Stimulated activated CD8-positive, alpha-beta memory T cell treated with anti-CD3 and anti-CD28 coated beads, Interleukin-15, amount 100 ng/mL, for 4 hours (primary cell): ENCODE measurements at regions not wholly inside any gene's neighbourhood (a gene's known extent, or its start where the extent isn't known, plus 50 kb on each side); places are given as distances from the start of the nearest gene placed in this dataset.

Source experiments
- DNase-seq, 2 donors: peaks; one replicate each; pipeline ENCODE4 v3.0.0-alpha.2; 2020; ENCODE audit warnings: low read depth in 2 of 2

DNA sequence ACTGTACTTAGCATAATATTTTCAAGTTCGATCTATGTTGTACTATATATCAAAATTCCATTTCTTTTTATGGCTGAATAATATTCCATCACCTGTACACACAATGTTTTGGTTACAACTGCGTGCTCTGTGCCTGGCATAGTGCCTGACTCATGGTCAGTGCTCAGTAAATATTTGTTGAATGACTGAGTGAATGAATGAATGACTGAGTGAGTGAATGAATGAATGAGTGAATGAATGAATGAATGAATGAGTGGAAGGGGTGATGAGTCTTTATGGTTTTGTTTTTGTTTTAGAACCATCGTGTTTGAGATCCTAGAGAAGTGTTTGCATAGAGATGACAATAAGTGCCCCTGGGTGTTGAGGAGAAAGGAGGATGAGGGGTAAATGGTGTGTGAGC, 155.3 kb downstream of the MRM1 start:
- no peak for DNase-seq

DNA sequence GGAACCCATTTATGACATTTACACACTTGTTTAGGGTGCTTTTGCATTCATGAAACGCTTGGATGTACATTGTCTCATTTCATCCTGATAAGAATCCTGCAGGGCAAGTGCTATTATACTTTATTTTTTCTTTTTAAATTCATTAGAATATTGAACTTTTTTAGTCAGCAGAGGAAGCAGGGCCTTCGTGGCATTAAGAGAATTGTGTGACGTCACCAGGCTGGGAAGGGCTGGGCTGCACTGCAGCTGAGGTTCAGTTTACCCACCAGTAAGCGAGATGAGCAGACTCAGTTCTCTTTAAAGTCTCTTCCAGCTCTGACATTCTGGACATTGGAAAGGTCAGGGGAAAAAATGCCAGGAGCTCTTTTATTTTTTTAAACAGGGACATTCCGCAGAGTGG, 159.0 kb downstream of the MRM1 start:
- DNase-seq, result no peak

DNA sequence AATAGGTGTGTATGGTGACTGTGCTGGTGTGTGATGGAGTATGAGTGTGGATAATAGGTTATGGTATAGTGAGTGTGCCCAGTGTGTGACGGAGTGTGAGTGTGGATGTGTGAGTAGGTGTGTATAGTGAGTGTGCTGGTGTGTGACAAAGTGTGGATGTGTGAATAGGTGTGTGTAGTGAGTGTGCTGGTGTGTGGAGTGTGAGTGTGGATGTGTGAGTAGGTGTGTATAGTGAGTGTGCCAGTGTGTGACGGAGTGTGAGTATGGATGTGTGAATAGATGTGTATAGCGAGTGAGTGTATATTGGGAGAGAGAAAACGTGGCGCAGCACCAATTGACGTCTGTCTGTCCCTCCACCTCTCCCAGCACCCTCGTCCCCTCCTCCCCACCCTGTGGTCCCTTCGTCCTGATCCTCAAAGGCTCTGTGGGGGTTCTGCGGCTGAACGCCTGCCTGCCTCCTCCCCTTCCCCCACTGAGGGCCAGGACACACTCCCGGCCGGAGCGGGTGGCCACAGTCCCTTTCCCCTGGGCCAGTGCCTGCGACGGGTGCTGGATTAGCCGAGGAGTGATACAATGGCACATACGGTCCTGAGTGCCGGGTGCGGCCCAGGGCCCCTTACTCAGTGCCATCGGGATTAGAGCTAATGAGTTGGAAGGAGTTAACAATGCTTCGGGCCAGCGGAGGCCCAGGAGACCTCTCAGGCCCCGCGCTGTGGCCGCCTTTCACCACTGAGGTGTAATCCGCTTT, 160.0 kb downstream of the MRM1 start:
- no peak for DNase-seq

DNA sequence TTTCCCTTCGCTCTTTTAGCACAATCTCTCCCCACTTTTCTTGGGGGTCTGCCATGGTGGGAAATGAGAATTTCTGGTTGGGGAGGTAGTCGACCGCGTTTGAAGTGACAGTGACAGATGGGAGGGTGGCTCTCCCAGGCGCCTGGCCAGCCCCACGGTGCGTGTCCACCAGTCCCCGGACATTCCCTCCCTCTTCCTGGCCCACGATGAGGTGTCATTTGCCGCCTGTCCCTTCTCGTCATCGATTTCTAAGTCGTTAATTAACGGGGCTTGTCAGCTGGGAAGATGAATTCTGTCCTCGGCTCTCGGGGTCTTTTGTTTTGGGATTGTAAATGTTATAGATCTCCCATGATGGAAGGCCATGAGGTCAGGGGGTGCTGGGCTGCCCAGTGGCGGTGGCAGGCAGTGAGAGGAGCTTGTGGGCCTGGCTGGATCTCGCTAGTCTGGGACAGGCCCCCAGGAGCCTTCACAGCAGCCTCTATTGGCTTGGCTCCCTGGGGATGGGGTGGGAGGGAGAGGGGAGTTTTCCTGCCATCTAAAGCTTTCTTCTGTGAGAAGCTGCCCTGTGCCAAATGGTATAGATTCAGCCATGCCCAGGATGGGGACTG, 164.2 kb downstream of the MRM1 start:
- DNase-seq, result no peak

DNA sequence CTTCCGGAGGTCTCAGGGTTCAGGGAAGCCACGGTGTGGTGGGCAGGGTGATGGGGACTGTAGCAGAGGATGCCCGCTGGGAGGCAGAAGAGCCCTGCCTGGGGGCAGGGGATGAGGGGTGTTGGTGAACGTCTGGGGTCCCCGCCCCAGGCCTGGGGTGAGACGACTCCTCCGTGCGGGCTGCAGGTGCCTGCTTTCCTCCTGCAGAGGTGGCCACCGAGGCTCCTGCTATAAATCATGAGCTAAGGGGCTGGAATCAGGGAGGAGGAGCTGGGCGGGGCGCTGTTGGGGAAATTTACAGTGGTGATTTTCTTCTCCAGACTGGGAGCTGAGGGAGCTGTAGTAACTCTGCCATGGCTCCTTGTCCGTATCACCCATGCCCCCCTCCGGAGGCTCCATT, 167.0 kb downstream of the MRM1 start:
- DNase-seq, result no peak

GRCh38 chr17:36773039-36773438, 164.2 kb upstream of the LHX1 start:
- no peak for DNase-seq

- DNase-seq, result no peak
Observed at GRCh38 chr17:36777118-36777517, 160.2 kb upstream of the LHX1 start.

- no peak for DNase-seq
Observed at GRCh38 chr17:36778448-36778847, 158.8 kb upstream of the LHX1 start.

GRCh38 chr17:36779550-36779949, 157.7 kb upstream of the LHX1 start:
- DNase-seq, result no peak

DNA sequence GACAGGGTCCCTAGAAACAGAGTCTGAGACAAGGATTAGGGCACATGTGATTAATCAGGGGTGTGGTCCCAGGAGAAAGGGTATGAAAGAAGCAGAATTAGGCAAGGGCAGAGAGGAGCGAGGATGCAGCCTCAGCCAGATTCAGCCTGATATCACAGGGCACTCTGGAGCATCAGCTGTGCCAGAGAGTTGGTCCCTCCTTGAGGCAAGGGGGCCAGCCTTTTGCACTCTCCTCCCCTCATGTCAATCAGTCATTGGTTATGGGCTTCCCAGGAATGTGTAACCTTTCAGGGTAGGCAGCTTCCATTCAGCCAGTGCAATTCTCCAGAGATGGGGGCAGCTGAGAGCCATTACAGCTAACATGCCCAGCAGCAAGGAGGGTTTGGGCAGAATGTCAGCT, 152.6 kb upstream of the LHX1 start:
- DNase-seq, result no peak

DNA sequence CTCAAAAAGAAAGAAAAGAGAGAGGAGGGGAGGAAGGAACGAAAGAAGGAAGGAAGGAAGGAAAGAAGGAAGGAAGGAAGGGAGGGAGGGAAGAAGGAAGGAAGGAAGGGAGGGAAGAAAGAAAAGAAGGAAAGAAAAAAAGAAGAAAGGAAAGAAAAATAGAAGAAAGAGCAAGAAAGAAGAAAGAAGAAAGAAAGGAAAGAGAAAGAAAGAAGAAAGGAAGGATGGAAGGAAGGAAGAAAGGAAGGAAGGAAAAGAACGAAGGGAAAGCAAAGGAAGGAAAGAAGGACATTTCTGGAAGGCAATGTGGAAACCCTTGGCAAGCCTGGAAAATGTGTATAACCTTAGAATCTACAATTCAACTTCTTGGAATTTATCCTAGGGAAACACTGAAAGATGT, 150.4 kb upstream of the LHX1 start:
- no peak for DNase-seq

GRCh38 chr17:36791150-36791941, 145.9 kb upstream of the LHX1 start:
- DNase-seq, result no peak

DNA sequence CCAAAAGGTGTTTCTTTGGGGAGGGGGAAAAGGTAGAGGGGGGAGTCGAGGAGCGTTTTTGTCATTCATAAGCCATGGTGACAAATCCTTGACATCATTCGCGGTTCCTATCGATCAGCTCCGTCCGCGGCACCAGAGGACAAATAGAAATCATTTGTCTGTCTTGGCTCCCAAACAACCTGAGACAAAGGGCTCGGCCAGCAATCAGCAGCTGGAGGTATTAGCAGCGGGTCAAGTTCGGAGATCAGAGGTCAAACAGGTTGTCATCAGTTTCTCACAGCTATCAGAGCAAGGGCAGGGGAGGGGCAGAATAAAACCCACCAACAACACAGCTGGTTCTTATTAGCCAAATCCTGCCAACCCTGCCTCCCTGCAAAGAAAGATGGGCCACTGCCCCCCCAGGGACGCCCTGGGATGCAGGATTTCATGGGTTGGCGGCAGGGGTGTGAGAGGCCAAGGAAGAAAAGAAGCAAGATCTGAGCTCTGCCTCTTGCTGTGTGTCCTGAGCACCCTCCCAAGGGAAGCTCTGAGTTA, 145.3 kb upstream of the LHX1 start:
- no peak for DNase-seq

DNA sequence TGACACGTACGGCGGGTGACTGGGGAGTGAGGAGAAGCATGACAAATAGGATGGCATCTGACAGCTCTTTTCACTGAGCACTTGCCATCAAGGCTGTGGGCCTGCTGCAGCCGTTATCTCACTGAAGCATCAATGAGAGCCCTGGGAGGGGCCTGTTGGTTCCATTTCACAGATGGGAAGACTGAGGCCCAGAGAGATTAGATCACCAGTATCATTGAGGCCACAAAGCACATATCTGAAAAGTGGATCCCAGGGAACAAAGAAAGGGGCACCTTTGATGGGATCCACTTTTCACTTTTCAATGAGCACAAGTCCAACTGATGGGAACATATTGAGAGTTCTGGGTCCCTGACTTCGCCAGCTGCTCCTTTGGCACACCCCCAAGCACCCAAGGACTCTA, 144.4 kb upstream of the LHX1 start:
- DNase-seq, result no peak

DNA sequence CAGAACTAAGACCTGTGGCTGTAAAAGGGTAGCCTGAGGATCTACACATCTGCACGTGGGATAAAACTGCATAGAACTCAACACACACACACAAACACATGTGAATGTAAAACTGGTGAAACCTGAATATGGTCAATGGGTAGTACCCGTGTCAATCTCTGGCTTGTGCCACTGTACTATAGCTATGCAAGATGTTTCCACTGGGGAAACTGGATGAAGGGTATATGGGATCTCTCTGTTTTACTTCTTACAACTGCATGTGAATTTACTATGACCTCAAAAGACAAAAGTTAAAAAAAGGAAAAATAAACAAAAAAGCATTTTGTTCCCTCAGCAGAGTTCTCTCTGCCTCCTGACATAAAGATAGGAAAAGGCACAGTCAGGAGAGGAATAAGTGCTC, 143.3 kb upstream of the LHX1 start:
- no peak for DNase-seq

DNA sequence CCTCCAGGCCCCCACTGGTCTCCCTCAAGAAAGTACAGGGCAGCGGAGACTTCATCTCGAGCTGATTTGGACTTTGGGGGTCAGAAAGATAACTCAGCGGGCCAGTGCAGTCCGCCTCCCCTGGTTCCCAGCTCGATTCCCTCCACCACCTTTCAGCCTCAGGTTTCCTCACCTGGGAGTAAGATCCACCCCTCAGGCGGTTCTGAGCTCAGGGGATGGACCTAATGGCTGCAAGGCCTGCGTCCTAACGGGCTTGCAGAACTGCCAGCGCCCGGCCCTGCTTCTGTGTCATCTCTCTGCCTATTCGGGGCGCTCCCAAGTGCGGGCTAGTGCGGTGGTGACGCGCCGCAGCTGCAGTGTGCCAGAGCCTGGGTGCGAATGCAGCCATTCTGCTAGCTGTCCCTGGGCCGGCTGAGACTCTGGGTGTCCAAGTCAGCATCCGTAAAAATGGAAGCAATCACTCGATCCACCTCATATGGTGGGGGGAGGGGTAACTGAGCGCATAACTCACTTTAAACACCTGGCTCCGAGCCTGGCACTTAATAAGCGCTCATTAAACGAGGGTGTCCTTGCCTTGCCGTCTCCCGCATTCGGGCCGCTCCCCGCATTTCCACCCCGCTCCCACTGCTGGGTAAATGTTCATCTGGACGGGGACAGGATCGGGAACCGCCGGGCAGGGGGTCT, 129.6 kb upstream of the LHX1 start:
- DNase-seq, result no peak

GRCh38 chr17:36808180-36808661, 129.1 kb upstream of the LHX1 start:
- no peak for DNase-seq

DNA sequence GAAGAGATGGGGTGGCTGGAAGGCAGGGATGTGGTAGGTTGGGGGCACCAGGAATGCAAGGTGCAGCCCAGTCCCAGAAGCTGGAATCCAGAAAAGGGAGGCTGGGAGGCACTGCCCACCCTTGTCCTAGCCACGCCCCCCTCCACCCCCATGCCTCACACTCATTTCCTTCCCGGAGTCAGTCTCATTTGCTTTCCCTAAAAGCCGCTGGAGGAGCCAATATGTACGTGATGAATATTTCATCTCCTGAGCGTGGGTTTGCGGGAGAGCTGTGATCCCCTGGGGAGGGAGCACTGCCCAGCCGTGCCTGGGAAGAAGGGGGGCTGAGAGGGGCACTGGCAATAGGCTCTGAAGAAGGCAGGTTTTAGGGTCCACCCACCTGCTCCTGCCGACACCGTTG, 124.5 kb upstream of the LHX1 start:
- no peak for DNase-seq

- DNase-seq, result no peak
Observed at GRCh38 chr17:36813357-36813756, 123.9 kb upstream of the LHX1 start.

- DNase-seq, result no peak
Observed at GRCh38 chr17:36813957-36814563, 123.2 kb upstream of the LHX1 start.

GRCh38 chr17:36814958-36815357, 122.3 kb upstream of the LHX1 start:
- DNase-seq, result no peak
